OCI-LY1 (cell line): ENCODE measurements at regions not wholly inside any gene's neighbourhood (a gene's known extent, or its start where the extent isn't known, plus 50 kb on each side); places are given as distances from the start of the nearest gene placed in this dataset.

Experiments
- H2AFZ ChIP-seq: fragments of 200-600 bp; sonication (generic), shearing (Covaris generic); 2 replicates; pipeline ENCODE4 v1.6.0; 2014; ENCODE audit warnings: antibody characterized with exemption, mild to moderate bottlenecking, low read length
- H3F3A ChIP-seq: fragments of 200-600 bp; sonication (generic), shearing (Covaris generic); 2 replicates; pipeline ENCODE4 v1.6.0; 2014; ENCODE audit warnings: mild to moderate bottlenecking, antibody characterized with exemption, low read length, moderate library complexity; ENCODE audit not compliant: insufficient read depth
- H3K27ac ChIP-seq: fragments of 200-600 bp; sonication (generic); 2 replicates; pipeline ENCODE4 v1.5.1; 2014; ENCODE audit warnings: low read length, mixed run types, mild to moderate bottlenecking, low read depth; ENCODE audit not compliant: poor library complexity, severe bottlenecking
- H3K27me3 ChIP-seq: fragments of 200-600 bp; sonication (generic); 2 replicates; pipeline ENCODE4 v1.6.0; 2014; ENCODE audit warnings: antibody characterized with exemption, mild to moderate bottlenecking, low read length, moderate library complexity; ENCODE audit not compliant: insufficient read depth
- H3K36me3 ChIP-seq: fragments of 200-600 bp; sonication (generic); 2 replicates; pipeline ENCODE4 v1.6.1; 2014; ENCODE audit warnings: mild to moderate bottlenecking, antibody characterized with exemption, low read length, moderate library complexity, mixed read lengths; ENCODE audit not compliant: insufficient read depth
- H3K4me1 ChIP-seq: fragments of 200-600 bp; sonication (generic); 2 replicates; pipeline ENCODE4 v1.5.1; 2014; ENCODE audit warnings: mild to moderate bottlenecking, low read length, moderate library complexity; ENCODE audit not compliant: insufficient read depth, severe bottlenecking
- H3K4me2 ChIP-seq: fragments of 200-600 bp; sonication (generic), shearing (Covaris generic); 2 replicates; pipeline ENCODE4 v1.6.1; 2014; ENCODE audit warnings: low read length
- H3K4me3 ChIP-seq: fragments of 200-600 bp; sonication (generic); 2 replicates; pipeline ENCODE4 v1.5.1; 2014; ENCODE audit warnings: low read length, low read depth, mild to moderate bottlenecking, mixed read lengths; ENCODE audit not compliant: poor library complexity, severe bottlenecking
- H3K79me2 ChIP-seq: fragments of 200-600 bp; shearing (Covaris generic); 2 replicates; pipeline ENCODE4 v1.6.1; 2016; ENCODE audit warnings: mixed run types, low read length, mixed read lengths; ENCODE audit not compliant: insufficient read depth
- H3K9ac ChIP-seq: fragments of 200-600 bp; sonication (generic), shearing (Covaris generic); 2 replicates; pipeline ENCODE4 v1.6.1; 2014; ENCODE audit warnings: mild to moderate bottlenecking, low read length, mixed read lengths
- H3K9me2 ChIP-seq: fragments of 200-600 bp; sonication (generic), shearing (Covaris generic); 2 replicates; pipeline ENCODE4 v1.6.1; 2014; ENCODE audit warnings: low read depth, mild to moderate bottlenecking, low read length, mixed read lengths
- H3K9me3 ChIP-seq: fragments of 200-600 bp; shearing (Covaris generic); 2 replicates; pipeline ENCODE4 v1.6.1; 2014; ENCODE audit warnings: low read length, mixed read lengths
- H4K20me1 ChIP-seq: fragments of 200-600 bp; sonication (generic), shearing (Covaris generic); 2 replicates; pipeline ENCODE4 v1.6.0; 2016; ENCODE audit warnings: mild to moderate bottlenecking, low read length; ENCODE audit not compliant: insufficient read depth
- EZH2 ChIP-seq: fragments of 200-600 bp; sonication (generic), shearing (Covaris generic); IDR thresholded peaks from 2 replicates; pipeline ENCODE4 v1.8.0; 2017; ENCODE audit warnings: borderline replicate concordance, mixed run types, mild to moderate bottlenecking, antibody characterized with exemption, low read length, moderate library complexity, mixed read lengths
- TF ChIP-seq, protein P1 (sequence below): fragments of 200-600 bp; sonication (generic), shearing (Covaris generic); IDR thresholded peaks from 2 replicates; pipeline ENCODE4 v1.5.1; 2017; ENCODE audit warnings: mild to moderate bottlenecking, antibody characterized with exemption, low read length, moderate library complexity, mixed read lengths

DNA sequence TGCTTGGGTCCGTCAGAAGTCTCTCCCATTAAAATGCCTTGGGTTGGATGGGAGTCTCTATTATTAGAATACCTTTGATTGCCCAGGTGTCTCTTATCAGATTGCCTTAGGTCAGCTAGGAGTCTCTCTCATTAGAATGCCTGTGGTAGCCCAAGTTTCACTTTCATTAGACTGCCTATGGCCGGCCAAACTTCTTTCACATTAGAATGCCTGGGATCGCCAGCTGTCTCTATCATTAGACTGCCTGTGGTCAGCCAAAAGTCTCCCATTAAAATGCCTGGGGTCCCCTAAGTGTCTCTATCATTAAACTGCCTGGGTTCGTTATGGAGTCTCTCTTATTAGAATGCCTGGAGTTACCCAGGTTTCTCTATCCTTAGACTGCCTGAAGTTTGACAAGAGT, 1476.7 kb downstream of the UQCRFS1 start:
- Histone ChIP-seq H2AFZ (no peak overlapping the region), H3K9ac (no peak overlapping the region), H3K9me3 (no peaks in the 10 kb centered on the region), H3K27me3 (no peaks in the 10 kb centered on the region), H3K4me2 (no peak overlapping the region), H4K20me1 (no peaks in the 10 kb centered on the region), H3K27ac (no peak overlapping the region), H3K4me1 (no peaks in the 10 kb centered on the region), H3K9me2 (no peaks in the 10 kb centered on the region), H3K79me2 (no peaks in the 10 kb centered on the region), H3K4me3 (no peak overlapping the region), H3F3A (no peaks in the 10 kb centered on the region), H3K36me3 (peaks cover 6% of the 10 kb centered on the region; the same call in 1 of the 2 replicates)
- TF ChIP-seq, protein P1, sequence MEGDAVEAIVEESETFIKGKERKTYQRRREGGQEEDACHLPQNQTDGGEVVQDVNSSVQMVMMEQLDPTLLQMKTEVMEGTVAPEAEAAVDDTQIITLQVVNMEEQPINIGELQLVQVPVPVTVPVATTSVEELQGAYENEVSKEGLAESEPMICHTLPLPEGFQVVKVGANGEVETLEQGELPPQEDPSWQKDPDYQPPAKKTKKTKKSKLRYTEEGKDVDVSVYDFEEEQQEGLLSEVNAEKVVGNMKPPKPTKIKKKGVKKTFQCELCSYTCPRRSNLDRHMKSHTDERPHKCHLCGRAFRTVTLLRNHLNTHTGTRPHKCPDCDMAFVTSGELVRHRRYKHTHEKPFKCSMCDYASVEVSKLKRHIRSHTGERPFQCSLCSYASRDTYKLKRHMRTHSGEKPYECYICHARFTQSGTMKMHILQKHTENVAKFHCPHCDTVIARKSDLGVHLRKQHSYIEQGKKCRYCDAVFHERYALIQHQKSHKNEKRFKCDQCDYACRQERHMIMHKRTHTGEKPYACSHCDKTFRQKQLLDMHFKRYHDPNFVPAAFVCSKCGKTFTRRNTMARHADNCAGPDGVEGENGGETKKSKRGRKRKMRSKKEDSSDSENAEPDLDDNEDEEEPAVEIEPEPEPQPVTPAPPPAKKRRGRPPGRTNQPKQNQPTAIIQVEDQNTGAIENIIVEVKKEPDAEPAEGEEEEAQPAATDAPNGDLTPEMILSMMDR, result no peak
- no peak for TF ChIP-seq EZH2

DNA sequence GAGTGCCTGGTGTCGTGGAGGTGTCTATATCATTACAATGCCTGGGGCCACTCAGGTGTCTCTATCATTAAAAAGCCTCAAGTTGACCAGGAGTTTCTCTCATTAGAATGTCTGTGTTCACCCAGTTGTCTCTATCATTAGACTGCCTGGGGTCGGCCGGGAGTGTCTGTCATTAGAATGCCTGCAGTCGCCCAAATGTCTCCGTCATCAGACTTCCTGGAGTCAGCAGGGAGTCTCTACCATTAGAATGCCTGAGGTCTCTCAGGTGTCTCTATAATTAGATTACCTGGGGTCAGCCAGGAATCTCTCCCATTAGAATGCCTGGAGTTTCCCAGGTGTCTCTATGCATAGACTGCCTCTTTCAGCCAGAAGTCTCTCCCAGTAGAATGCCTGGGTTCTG, 1477.6 kb downstream of the UQCRFS1 start:
- Histone ChIP-seq H3K36me3 (peaks cover 12% of the 10 kb centered on the region), H2AFZ (no peak overlapping the region), H3K9me2 (no peaks in the 10 kb centered on the region), H3K4me2 (no peak overlapping the region), H3F3A (no peaks in the 10 kb centered on the region), H3K27ac (no peak overlapping the region), H4K20me1 (no peaks in the 10 kb centered on the region), H3K4me3 (no peak overlapping the region), H3K79me2 (no peaks in the 10 kb centered on the region), H3K9ac (no peak overlapping the region), H3K27me3 (no peaks in the 10 kb centered on the region), H3K4me1 (no peaks in the 10 kb centered on the region), H3K9me3 (peaks cover under 1% of the 10 kb centered on the region; the same call in 1 of the 2 replicates)
- no peak for TF ChIP-seq EZH2
- TF ChIP-seq, protein P1, result no peak

DNA sequence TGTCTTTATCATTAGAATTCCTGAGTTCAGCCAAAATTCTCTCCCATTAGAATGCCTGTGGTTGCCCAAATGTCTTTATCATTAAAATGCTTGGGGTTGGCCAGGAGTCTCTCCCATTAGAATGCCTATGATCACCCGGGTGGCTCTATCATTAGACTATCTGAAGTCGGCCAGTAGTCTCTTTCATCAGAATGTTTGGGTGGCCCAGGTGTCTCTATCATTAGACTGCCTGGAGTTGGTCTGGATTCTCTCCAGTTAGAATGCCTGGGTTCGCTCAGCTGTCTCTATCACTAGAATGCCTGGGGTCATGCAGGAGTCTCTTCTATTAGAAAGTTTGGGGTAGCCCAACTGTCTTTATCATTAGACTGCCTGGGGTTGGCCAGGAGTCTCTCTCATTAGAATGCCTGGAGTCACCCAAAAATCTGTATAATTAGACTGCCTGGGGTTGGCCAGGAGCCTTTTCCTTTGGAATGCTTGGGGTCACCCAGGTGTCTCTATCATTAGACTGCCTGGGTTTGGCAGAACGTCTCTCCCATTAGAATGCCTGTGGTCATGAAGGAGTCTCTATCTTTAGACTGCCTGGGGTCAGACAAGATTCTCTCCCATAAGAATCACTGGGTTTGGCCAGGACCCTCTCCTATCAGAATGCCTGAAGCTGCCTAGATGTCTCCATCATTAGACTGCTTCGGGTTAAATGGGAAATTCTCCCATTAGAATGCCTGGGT, 1478.3 kb downstream of the UQCRFS1 start:
- peaks cover 16% of the 10 kb centered on the region for H3K36me3 ChIP-seq
- H3K9me3 ChIP-seq, result peaks cover 3% of the 10 kb centered on the region; the same call in 1 of the 2 replicates
- no peak overlapping the region for H3K27ac ChIP-seq
- H3K4me3 ChIP-seq, result no peak overlapping the region
- no peaks in the 10 kb centered on the region for H3K79me2 ChIP-seq
- no peaks in the 10 kb centered on the region for H3F3A ChIP-seq
- H3K4me1 ChIP-seq, result no peaks in the 10 kb centered on the region
- H3K4me2 ChIP-seq, result no peak overlapping the region
- no peaks in the 10 kb centered on the region for H4K20me1 ChIP-seq
- no peaks in the 10 kb centered on the region for H3K9me2 ChIP-seq
- no peak overlapping the region for H2AFZ ChIP-seq
- TF ChIP-seq, protein P1, result no peak
- no peak for TF ChIP-seq EZH2
- H3K9ac ChIP-seq, result no peak overlapping the region
- H3K27me3 ChIP-seq, result no peaks in the 10 kb centered on the region
